Prostate gland (tissue), 2 donors: ENCODE measurements at regions not wholly inside any gene's neighbourhood (a gene's known extent, or its start where the extent isn't known, plus 50 kb on each side); places are given as distances from the start of the nearest gene placed in this dataset.
A peak's percentile ranks its signal among the peaks of the same experiment; 100 is the strongest.

Experiments used
- DNase-seq: peaks from one replicate; pipeline ENCODE4 v3.0.0-alpha.2; 2019; ENCODE audit warnings: low spot score
- H3K27ac ChIP-seq, 2 donors: fragments of 200-600 bp; sonication (generic); 2 replicates each; pipeline ENCODE4 v1.5.1; 2017 to 2019
- H3K27me3 ChIP-seq: fragments of 200-600 bp; sonication (generic); replicated peaks from 2 replicates; pipeline ENCODE4 v1.5.1; 2019; ENCODE audit not compliant: insufficient read depth
- H3K36me3 ChIP-seq, 2 donors: fragments of 200-600 bp; sonication (generic); 1 replicate in 1 of 2; 2 replicates in 1 of 2; pipeline versions ENCODE4 v1.5.1 to v1.8.1; 2017 to 2019
- H3K4me1 ChIP-seq: fragments of 200-600 bp; sonication (generic); replicated peaks from 2 replicates; pipeline ENCODE4 v1.5.1; 2019
- H3K4me3 ChIP-seq, 2 donors: fragments of 200-600 bp; sonication (generic); 2 replicates each; pipeline ENCODE4 v1.5.1; 2017 to 2019
- H3K9me3 ChIP-seq: fragments of 200-600 bp; sonication (generic); 2 replicates; pipeline ENCODE4 v1.5.1; 2017
- POLR2A ChIP-seq: fragments of 450-650 bp; IDR thresholded peaks from one replicate; pipeline ENCODE4 v1.6.1; 2016; ENCODE audit warnings: antibody characterized with exemption, mild to moderate bottlenecking
- POLR2AphosphoS5 ChIP-seq: sonication (generic); formaldehyde crosslinking; IDR thresholded peaks from one replicate; pipeline ENCODE4 v1.6.1; 2017; ENCODE audit warnings: antibody characterized with exemption
- WGBS: methylation state at CpG from one replicate; pipeline ENCODE4 v1.1.5; 2018; 5-methylcytosine and 5-hydroxymethylcytosine counted together
- intact Hi-C: fragments of 100-400 bp; cut with DNase I; formaldehyde crosslinking; loops from one replicate; pipeline ENCODE4 v1.14.2; 2022
- TF ChIP-seq, protein P1 (sequence below), 4 experiments: fragments of 200-600 bp in 2 of 4; fragments of 450-650 bp in 2 of 4; sonication (generic) in 2 of 4; IDR thresholded peaks; 1 replicate in 3 of 4; 2 replicates in 1 of 4; pipeline ENCODE4 v1.5.1; 2016 to 2019; ENCODE audit warnings: antibody characterized with exemption in 4 of 4, mild to moderate bottlenecking in 2 of 4, moderate library complexity in 2 of 4

DNA sequence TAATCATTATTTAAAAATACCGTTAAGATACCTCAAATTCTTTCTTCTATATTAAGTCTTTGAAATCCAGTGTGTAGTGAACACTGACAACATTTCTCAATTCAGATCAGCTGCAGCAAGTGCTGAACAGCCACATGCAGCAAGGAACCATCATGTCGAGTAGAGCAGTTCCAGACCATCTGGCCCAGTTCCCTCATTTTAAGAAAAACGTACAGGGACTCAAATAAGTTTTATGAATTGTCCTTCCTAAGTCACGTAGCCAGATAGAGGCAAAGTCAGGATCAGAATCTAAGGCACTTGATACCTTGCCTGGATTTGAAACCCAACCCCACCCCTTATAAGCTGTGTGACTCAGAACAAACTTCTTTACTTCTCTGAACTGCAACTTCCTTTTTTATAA is 132.4 kb downstream of the PROX1 start:
- no peak overlapping the region for H3K4me3 ChIP-seq
- no peaks in the 10 kb centered on the region for H3K36me3 ChIP-seq
- DNase-seq, result no peak
- H3K27me3 ChIP-seq, result no peaks in the 10 kb centered on the region
- no peaks in the 10 kb centered on the region for H3K4me1 ChIP-seq
- H3K9me3 ChIP-seq, result no peaks in the 10 kb centered on the region
- TF ChIP-seq POLR2AphosphoS5 (no peak), POLR2A (no peak)
- TF ChIP-seq, protein P1, sequence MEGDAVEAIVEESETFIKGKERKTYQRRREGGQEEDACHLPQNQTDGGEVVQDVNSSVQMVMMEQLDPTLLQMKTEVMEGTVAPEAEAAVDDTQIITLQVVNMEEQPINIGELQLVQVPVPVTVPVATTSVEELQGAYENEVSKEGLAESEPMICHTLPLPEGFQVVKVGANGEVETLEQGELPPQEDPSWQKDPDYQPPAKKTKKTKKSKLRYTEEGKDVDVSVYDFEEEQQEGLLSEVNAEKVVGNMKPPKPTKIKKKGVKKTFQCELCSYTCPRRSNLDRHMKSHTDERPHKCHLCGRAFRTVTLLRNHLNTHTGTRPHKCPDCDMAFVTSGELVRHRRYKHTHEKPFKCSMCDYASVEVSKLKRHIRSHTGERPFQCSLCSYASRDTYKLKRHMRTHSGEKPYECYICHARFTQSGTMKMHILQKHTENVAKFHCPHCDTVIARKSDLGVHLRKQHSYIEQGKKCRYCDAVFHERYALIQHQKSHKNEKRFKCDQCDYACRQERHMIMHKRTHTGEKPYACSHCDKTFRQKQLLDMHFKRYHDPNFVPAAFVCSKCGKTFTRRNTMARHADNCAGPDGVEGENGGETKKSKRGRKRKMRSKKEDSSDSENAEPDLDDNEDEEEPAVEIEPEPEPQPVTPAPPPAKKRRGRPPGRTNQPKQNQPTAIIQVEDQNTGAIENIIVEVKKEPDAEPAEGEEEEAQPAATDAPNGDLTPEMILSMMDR (IDR thresholded peaks at IDR 0.05), result no peak
- intact Hi-C loops, result loop anchor here (5.0 kb wide), 1 partner anchor 878 kb away; no protein-coding TSS in a partner anchor
- 60% methylated on average over 4 of the region's 4 CpGs for WGBS
- no peak overlapping the region for H3K27ac ChIP-seq

DNA sequence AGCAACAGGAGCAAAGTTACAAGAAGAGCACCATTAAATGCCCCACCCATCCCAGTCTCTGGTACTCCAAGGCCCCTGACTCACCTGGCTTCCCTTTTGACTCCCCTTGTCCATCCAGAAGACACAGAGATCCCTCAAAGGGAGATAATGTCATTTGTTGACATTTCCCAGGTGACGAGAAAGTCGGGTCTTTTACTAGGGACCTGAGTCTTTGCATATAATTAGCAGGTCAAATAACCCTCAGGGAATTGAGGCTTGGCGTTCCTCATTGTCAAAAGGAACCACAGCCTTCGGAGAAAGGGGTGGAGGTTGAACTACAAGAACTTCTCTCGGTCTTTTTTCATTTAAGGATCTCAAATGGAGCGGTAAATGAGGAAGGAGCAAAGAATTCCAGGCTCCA is 133.2 kb downstream of the PROX1 start:
- no peak for DNase-seq
- Histone ChIP-seq H3K27me3 (no peaks in the 10 kb centered on the region), H3K4me1 (no peaks in the 10 kb centered on the region), H3K36me3 (no peaks in the 10 kb centered on the region), H3K27ac (no peak overlapping the region), H3K9me3 (no peaks in the 10 kb centered on the region), H3K4me3 (no peak overlapping the region)
- 55% methylated on average over 6 of the region's 6 CpGs for WGBS
- intact Hi-C loops, result loop anchor here (5.0 kb wide), 1 partner anchor 879 kb away; no protein-coding TSS in a partner anchor
- TF ChIP-seq POLR2A, result no peak
- TF ChIP-seq POLR2AphosphoS5, result no peak
- TF ChIP-seq, protein P1 (IDR thresholded peaks at IDR 0.05), result no peak

DNA sequence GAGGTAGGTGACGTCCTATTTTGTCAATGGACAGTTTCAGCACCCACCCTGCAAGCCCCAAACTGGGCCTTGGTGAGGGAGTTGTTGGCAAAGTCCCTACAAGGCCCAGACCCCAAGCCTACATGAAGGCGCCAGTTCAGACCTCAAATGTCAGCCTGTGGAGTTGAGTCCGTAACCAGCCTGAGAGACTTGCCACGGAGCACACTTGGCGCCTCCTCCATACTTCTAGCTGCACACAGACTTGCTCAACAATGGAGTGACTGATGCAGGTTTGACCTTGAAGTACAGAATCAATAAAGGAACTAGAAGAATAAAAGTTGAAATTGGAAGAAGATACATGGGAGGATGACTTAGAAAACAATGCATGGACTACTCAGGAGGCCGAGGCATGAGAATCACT is 134.3 kb downstream of the PROX1 start:
- DNase-seq, result no peak
- WGBS, result 95% methylated on average over 6 of the region's 6 CpGs
- H3K4me1 ChIP-seq, result no peaks in the 10 kb centered on the region
- TF ChIP-seq, protein P1 (IDR thresholded peaks at IDR 0.05), result no peak
- TF ChIP-seq POLR2A, result no peak
- H3K36me3 ChIP-seq, result no peaks in the 10 kb centered on the region
- intact Hi-C loops, result loop anchor here (5.0 kb wide), 1 partner anchor 880 kb away; no protein-coding TSS in a partner anchor
- no peak overlapping the region for H3K27ac ChIP-seq
- no peak overlapping the region for H3K4me3 ChIP-seq
- no peaks in the 10 kb centered on the region for H3K9me3 ChIP-seq
- no peaks in the 10 kb centered on the region for H3K27me3 ChIP-seq

DNA sequence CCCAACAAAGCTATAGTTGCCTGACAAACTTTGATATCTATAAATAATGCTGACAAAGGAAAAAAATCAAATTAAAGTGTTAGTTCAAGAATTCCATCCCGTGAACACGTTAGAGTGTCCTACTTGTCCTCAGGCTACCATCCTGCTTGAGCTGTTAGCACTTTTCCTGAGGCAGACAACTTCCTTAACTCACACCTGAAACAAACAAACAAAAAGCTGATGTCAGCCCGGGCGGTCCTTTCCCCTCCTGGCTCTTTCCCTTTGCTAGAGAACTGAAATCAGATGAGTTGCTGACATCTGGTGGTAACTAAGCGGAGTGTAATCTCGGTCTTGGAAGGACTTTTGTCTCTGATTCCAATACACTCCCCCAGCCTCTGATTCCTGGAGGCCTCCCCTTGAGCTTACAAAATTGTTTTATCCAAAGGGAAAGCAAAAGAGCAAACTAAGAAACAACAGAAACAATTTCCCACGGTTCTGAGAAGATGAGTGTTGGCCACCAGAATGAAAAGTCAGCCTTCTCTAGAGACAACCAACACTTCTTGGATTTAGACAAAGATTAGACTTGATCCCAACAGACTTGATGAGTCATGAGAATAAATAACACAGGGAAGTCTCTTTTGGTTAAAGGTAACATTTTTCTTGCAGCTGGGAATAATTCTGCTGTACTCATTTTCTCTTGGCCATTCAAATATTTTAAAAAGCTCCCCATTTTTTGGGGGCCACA is 135.4 kb downstream of the PROX1 start:
- Histone ChIP-seq H3K27me3 (no peaks in the 10 kb centered on the region), H3K9me3 (no peaks in the 10 kb centered on the region), H3K27ac (no peak overlapping the region), H3K36me3 (no peaks in the 10 kb centered on the region), H3K4me1 (no peaks in the 10 kb centered on the region), H3K4me3 (no peak overlapping the region)
- intact Hi-C loops, result loop anchor here (5.0 kb wide), 1 partner anchor 881 kb away; no protein-coding TSS in a partner anchor
- WGBS, result 5% methylated on average over 7 of the region's 7 CpGs
- no peak for TF ChIP-seq POLR2A
- TF ChIP-seq, protein P1 (IDR thresholded peaks at IDR 0.05), result peak in 3 of 4 experiments; percentile 40 to 66 (median 58)
- TF ChIP-seq POLR2AphosphoS5, result peak; percentile 35
- DNase-seq, result peak; percentile 56
